PC-9 (cell line): ENCODE measurements at regions not wholly inside any gene's neighbourhood (a gene's known extent, or its start where the extent isn't known, plus 50 kb on each side); places are given as distances from the start of the nearest gene placed in this dataset.

Source experiments
- BruUV-seq: library from RNA; stranded (reverse); fragments of 400-500 nt; replicated peaks from 2 replicates; lab custom pipeline; 2021; lab: Mats Ljungman, UMichigan
- CTCF ChIA-PET: fragments of 300-600 bp; sonication (Branson Sonifier 250); formaldehyde crosslinking; loops from one replicate; lab custom pipeline; 2022; ENCODE audit warnings: antibody characterized with exemption; lab: Charles Lee
- POLR2A ChIA-PET: fragments of 300-600 bp; sonication (Branson Sonifier 250); formaldehyde crosslinking; loops from one replicate; lab custom pipeline; 2022; ENCODE audit warnings: antibody characterized with exemption; ENCODE audit not compliant: unreplicated experiment; lab: Charles Lee
- DNase-seq, 2 experiments: peaks; one replicate each; pipeline versions ENCODE4 v3.0.0 to v3.0.0-alpha.2; 2015 to 2022; ENCODE audit warnings: mixed read lengths in 1 of 2
- H2AFZ ChIP-seq: fragments of 200-600 bp; sonication (generic); 2 replicates; pipeline ENCODE4 v1.8.1; 2017; ENCODE audit warnings: antibody characterized with exemption
- H3F3A ChIP-seq: fragments of 200-600 bp; sonication (generic); 2 replicates; pipeline ENCODE4 v1.8.1; 2017; ENCODE audit warnings: antibody characterized with exemption, mild to moderate bottlenecking, low read depth; ENCODE audit not compliant: insufficient read depth
- H3K27ac ChIP-seq: fragments of 200-600 bp; sonication (generic); 2 replicates; pipeline ENCODE4 v1.6.1; 2016; ENCODE audit warnings: mixed run types
- H3K27me3 ChIP-seq: fragments of 200-600 bp; sonication (generic); 2 replicates; pipeline ENCODE4 v1.6.1; 2016; ENCODE audit warnings: low read depth, mixed run types; ENCODE audit not compliant: insufficient read depth
- H3K36me3 ChIP-seq: fragments of 200-600 bp; sonication (generic); 2 replicates; pipeline ENCODE4 v1.6.1; 2016; ENCODE audit warnings: low read depth, mixed run types
- H3K4me1 ChIP-seq: fragments of 200-600 bp; sonication (generic); replicated peaks from 2 replicates; pipeline ENCODE4 v1.6.1; 2016; ENCODE audit warnings: mixed run types; ENCODE audit not compliant: insufficient read depth
- H3K4me2 ChIP-seq: fragments of 200-600 bp; sonication (generic); 2 replicates; pipeline ENCODE4 v1.6.1; 2017; ENCODE audit warnings: mixed run types
- H3K4me3 ChIP-seq: fragments of 200-600 bp; sonication (generic); 2 replicates; pipeline ENCODE4 v1.6.1; 2016; ENCODE audit warnings: mixed run types
- H3K79me2 ChIP-seq: fragments of 200-600 bp; sonication (generic); 2 replicates; pipeline ENCODE4 v1.6.1; 2017; ENCODE audit warnings: low read depth, mixed run types
- H3K9me2 ChIP-seq: fragments of 200-600 bp; sonication (generic); 2 replicates; pipeline ENCODE4 v1.8.1; 2017; ENCODE audit warnings: mild to moderate bottlenecking; ENCODE audit not compliant: insufficient read depth
- H3K9me3 ChIP-seq: fragments of 200-600 bp; sonication (generic); 2 replicates; pipeline ENCODE4 v1.8.1; 2016; ENCODE audit warnings: low read depth; ENCODE audit not compliant: insufficient read depth
- H4K20me1 ChIP-seq: fragments of 200-600 bp; sonication (generic); 2 replicates; pipeline ENCODE4 v1.8.1; 2017; ENCODE audit not compliant: insufficient read depth
- CTCF ChIP-seq: fragments of 200-600 bp; sonication (generic); conservative IDR thresholded peaks from 2 replicates; pipeline ENCODE4 v1.6.1; 2017; ENCODE audit warnings: mixed run types, antibody characterized with exemption, mild to moderate bottlenecking, moderate library complexity
- EZH2 ChIP-seq: fragments of 200-600 bp; sonication (generic); IDR thresholded peaks from 2 replicates; pipeline ENCODE4 v1.8.0; 2017; ENCODE audit warnings: antibody characterized with exemption, low read depth
- intact Hi-C: fragments of 100-400 bp; cut with micrococcal nuclease; formaldehyde crosslinking; loops from one replicate; pipeline ENCODE4 v1.10.0; 2022; ENCODE audit not compliant: unreplicated experiment

GRCh38 chr13:62839338-62839737 is 1423.7 kb upstream of the PCDH20 start:
- Histone ChIP-seq H3K9me3 (no peaks in the 10 kb centered on the region), H3F3A (no peaks in the 10 kb centered on the region), H3K4me2 (no peak overlapping the region), H3K27me3 (no peaks in the 10 kb centered on the region), H3K4me1 (no peaks in the 10 kb centered on the region), H3K9me2 (no peaks in the 10 kb centered on the region; the same call in 1 of the 2 replicates), H3K4me3 (no peak overlapping the region), H2AFZ (no peak overlapping the region), H3K36me3 (no peaks in the 10 kb centered on the region), H3K27ac (no peak overlapping the region), H4K20me1 (no peaks in the 10 kb centered on the region), H3K79me2 (no peaks in the 10 kb centered on the region)
- CTCF ChIA-PET = no interaction called here
- BruUV-seq = no TSS peak
- POLR2A ChIA-PET = no interaction called here
- TF ChIP-seq EZH2 (no peak), CTCF (no peak)
- intact Hi-C loops = no loop called here
- no peak for DNase-seq

- Histone ChIP-seq H3K27ac (no peak overlapping the region), H4K20me1 (no peaks in the 10 kb centered on the region), H3K4me2 (no peak overlapping the region), H3K79me2 (no peaks in the 10 kb centered on the region), H3K4me1 (no peaks in the 10 kb centered on the region), H3K9me2 (no peaks in the 10 kb centered on the region; the same call in 1 of the 2 replicates), H2AFZ (no peak overlapping the region), H3K27me3 (no peaks in the 10 kb centered on the region), H3K36me3 (no peaks in the 10 kb centered on the region), H3K4me3 (no peak overlapping the region), H3K9me3 (no peaks in the 10 kb centered on the region), H3F3A (no peaks in the 10 kb centered on the region)
- CTCF ChIA-PET = no interaction called here
- intact Hi-C loops = no loop called here
- no peak for TF ChIP-seq CTCF
- no peak for TF ChIP-seq EZH2
- no peak for DNase-seq
- BruUV-seq = no TSS peak
- POLR2A ChIA-PET = no interaction called here
These were observed 1423.3 kb upstream of the PCDH20 start for GRCh38 chr13:62838929-62839328.

- H3K27ac ChIP-seq = no peak overlapping the region
- ChIA-PET CTCF (no interaction called here), POLR2A (no interaction called here)
- H3K79me2 ChIP-seq = no peaks in the 10 kb centered on the region
- no peaks in the 10 kb centered on the region for H3K9me3 ChIP-seq
- H3K27me3 ChIP-seq = no peaks in the 10 kb centered on the region
- no peak overlapping the region for H3K4me2 ChIP-seq
- H3K36me3 ChIP-seq = no peaks in the 10 kb centered on the region
- no TSS peak for BruUV-seq
- no peaks in the 10 kb centered on the region for H3K4me1 ChIP-seq
- no peak for DNase-seq
- H3F3A ChIP-seq = no peaks in the 10 kb centered on the region
- no peak overlapping the region for H2AFZ ChIP-seq
- H3K4me3 ChIP-seq = no peak overlapping the region
- intact Hi-C loops = no loop called here
- H3K9me2 ChIP-seq = no peaks in the 10 kb centered on the region
- no peaks in the 10 kb centered on the region for H4K20me1 ChIP-seq
- TF ChIP-seq CTCF = no peak
- TF ChIP-seq EZH2 = no peak
These were observed 1422.2 kb upstream of the PCDH20 start for GRCh38 chr13:62837895-62838294.
